ENCODE measurements at regions not wholly inside any gene's neighbourhood (a gene's known extent, or its start where the extent isn't known, plus 50 kb on each side); places are given as distances from the start of the nearest gene placed in this dataset.

DNA sequence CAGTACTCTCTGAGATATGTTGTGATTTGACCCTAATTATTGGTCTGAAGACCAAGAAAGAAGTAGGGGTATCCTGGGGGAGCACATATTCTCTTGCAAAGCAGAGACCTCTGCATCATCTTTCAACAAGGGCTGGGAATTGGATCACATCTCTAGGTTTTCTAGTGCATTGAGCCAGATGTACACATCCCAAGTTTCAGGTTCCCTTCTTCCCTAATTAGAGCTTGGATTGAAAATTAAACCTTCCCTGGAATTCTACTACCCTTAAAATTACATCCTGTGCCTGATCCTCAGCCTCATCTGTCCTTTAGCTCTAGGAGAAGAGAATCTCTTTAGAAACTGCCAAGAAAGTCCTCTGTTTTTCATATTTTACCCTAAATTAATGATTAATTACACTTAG, 839.6 kb downstream of the SLC6A15 start:
- Mint-ChIP-seq H3K27me3 (ENCODE audit: insufficient read depth) (no peaks in the 10 kb centered on the region), H3K36me3 (ENCODE audit: low read depth) (peaks cover 5% of the 10 kb centered on the region; the same call in 1 of the 2 replicates), H3K4me3 (no peak overlapping the region), H3K4me1 (ENCODE audit: low read depth) (peaks cover 55% of the 10 kb centered on the region), H3K9me3 (no peaks in the 10 kb centered on the region), H3K27ac (no peak overlapping the region)
- TF ChIP-seq, protein P1, sequence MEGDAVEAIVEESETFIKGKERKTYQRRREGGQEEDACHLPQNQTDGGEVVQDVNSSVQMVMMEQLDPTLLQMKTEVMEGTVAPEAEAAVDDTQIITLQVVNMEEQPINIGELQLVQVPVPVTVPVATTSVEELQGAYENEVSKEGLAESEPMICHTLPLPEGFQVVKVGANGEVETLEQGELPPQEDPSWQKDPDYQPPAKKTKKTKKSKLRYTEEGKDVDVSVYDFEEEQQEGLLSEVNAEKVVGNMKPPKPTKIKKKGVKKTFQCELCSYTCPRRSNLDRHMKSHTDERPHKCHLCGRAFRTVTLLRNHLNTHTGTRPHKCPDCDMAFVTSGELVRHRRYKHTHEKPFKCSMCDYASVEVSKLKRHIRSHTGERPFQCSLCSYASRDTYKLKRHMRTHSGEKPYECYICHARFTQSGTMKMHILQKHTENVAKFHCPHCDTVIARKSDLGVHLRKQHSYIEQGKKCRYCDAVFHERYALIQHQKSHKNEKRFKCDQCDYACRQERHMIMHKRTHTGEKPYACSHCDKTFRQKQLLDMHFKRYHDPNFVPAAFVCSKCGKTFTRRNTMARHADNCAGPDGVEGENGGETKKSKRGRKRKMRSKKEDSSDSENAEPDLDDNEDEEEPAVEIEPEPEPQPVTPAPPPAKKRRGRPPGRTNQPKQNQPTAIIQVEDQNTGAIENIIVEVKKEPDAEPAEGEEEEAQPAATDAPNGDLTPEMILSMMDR (IDR thresholded peaks at IDR 0.05), result no peak
- no peak for DNase-seq

DNA sequence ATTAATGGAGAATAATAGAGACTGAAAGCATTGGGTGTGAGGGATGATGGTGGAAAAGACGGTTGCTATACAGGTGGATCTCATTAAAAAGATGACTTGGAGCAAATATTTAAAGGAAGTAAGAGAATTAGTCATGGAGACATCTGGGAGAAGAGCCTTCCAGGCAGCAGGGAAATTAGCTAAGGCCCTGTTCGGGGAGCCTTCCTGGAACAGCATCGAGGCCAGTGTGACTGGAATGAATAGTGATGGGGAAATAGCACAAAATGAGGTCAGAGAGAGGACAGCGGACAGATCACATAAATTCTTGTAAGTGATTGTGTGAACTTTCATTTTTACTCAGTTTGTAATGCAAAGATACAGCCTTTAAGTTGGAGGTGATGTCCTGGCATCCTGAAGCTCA, 842.3 kb downstream of the SLC6A15 start:
- Mint-ChIP-seq H3K36me3 (ENCODE audit: low read depth) (peaks cover 5% of the 10 kb centered on the region; the same call in 1 of the 2 replicates), H3K4me3 (peak overlapping the region; percentile 31; the same call in 1 of the 2 replicates), H3K9me3 (no peaks in the 10 kb centered on the region), H3K27me3 (ENCODE audit: insufficient read depth) (no peaks in the 10 kb centered on the region), H3K4me1 (ENCODE audit: low read depth) (peaks cover 40% of the 10 kb centered on the region), H3K27ac (peak overlapping the region; percentile 64)
- DNase-seq, result peak; percentile 90
- TF ChIP-seq, protein P1 (IDR thresholded peaks at IDR 0.05), result no peak

DNA sequence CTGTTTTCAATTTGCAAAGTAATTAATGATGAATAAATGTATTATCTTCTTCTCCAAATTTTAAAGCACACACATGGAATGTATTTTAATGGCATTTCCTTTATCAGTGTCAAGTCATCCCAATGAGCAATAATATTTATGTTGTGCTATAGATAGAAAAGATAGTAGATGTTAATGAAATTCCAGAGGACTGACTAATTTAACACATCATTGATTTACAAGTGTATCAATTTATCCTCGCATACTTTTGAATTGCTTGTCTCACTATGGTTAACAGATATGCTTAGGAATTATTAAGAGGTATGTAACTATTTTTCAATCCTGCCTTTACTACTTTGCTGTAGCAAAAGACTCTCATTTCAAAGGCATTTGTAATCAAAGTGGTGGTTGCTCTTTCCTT, 842.9 kb downstream of the SLC6A15 start:
- Mint-ChIP-seq H3K27ac (peak overlapping the region; percentile 64), H3K27me3 (ENCODE audit: insufficient read depth) (no peaks in the 10 kb centered on the region), H3K36me3 (ENCODE audit: low read depth) (peaks cover 5% of the 10 kb centered on the region; the same call in 1 of the 2 replicates), H3K4me3 (peak overlapping the region; percentile 70; the same call in 1 of the 2 replicates), H3K4me1 (ENCODE audit: low read depth) (peaks cover 40% of the 10 kb centered on the region), H3K9me3 (no peaks in the 10 kb centered on the region)
- DNase-seq, result peak; percentile 26
- TF ChIP-seq, protein P1 (IDR thresholded peaks at IDR 0.05), result no peak

DNA sequence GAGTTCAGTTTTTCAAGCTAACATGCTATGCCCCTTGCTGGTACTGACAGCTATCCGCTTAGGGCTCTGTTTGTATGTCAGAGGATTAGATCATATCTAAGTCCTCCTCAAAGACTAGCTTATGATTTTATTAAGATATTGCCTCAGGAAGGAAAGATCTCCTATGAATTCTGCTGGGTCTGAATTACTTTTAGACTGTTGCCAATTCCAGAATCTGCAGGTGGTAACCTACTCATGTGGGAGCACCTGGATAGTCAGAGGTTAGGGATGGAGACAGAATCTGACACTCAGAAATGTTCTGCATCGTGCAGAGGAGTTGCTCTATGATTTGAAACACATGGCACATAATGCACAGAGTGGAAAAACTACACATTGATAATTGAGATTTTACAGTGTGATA, 843.4 kb downstream of the SLC6A15 start:
- no peak for DNase-seq
- peaks cover 5% of the 10 kb centered on the region; the same call in 1 of the 2 replicates for H3K36me3 Mint-ChIP-seq (ENCODE audit: low read depth)
- H3K27me3 Mint-ChIP-seq (ENCODE audit: insufficient read depth), result no peaks in the 10 kb centered on the region
- H3K27ac Mint-ChIP-seq, result peak overlapping the region; percentile 64
- no peaks in the 10 kb centered on the region for H3K9me3 Mint-ChIP-seq
- H3K4me3 Mint-ChIP-seq, result peak overlapping the region; percentile 70
- TF ChIP-seq, protein P1 (IDR thresholded peaks at IDR 0.05), result no peak
- H3K4me1 Mint-ChIP-seq (ENCODE audit: low read depth), result peaks cover 40% of the 10 kb centered on the region

DNA sequence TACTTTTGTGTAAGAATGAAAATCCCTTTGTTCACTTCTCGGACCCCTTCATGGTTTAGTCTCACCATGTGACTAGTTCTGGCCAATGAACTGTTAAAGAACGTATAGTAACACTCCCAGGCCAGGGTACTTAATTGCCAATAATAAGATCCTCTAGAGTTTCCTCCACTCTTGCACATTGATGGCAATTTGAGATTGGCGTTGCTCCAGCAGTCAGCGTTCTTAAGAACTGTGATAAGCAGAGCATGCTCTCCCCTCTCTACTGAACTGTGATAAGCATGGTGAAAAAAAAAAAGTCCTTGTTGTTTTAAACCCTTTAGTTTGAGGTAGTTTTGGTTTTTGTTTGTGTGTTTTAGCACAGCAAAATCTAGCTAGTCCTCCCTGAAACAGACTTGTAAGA, 854.5 kb downstream of the SLC6A15 start:
- TF ChIP-seq, protein P1 (IDR thresholded peaks at IDR 0.05), result no peak
- Mint-ChIP-seq H3K9me3 (no peaks in the 10 kb centered on the region), H3K27me3 (ENCODE audit: insufficient read depth) (0 out of 2 replicates have a peak, but pooled peaks cover 2% of the 10 kb centered on the region), H3K4me3 (no peak overlapping the region), H3K36me3 (ENCODE audit: low read depth) (no peaks in the 10 kb centered on the region), H3K4me1 (ENCODE audit: low read depth) (no peaks in the 10 kb centered on the region), H3K27ac (no peak overlapping the region)
- DNase-seq, result no peak

DNA sequence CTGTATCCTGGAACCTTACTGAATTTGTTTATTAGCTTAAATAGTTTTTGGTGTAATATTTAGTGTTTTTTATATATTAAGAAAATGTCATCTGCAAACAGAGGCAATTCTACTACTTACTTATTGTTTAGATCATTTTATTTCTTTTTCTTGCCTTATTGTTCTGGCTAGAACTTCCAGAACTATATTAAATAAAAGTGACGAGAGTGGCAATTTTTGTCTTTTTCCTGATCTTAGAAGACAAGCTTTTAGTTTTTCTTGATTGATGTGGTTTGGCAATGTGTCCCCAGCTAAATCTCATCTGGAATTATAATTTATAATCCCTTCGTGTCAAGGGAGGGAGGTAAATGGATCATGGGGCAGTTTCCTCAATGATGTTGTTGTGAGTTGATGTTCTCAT, 857.8 kb downstream of the SLC6A15 start:
- Mint-ChIP-seq H3K36me3 (ENCODE audit: low read depth) (no peaks in the 10 kb centered on the region), H3K4me1 (ENCODE audit: low read depth) (no peaks in the 10 kb centered on the region)

More for the DNA sequence above, 857.8 kb downstream of the SLC6A15 start:
- Mint-ChIP-seq H3K4me3 (no peak overlapping the region), H3K27me3 (ENCODE audit: insufficient read depth) (0 out of 2 replicates have a peak, but pooled peaks cover 2% of the 10 kb centered on the region), H3K27ac (no peak overlapping the region), H3K9me3 (no peaks in the 10 kb centered on the region)
- DNase-seq, result no peak
- TF ChIP-seq, protein P1 (IDR thresholded peaks at IDR 0.05), result no peak

Data from HFFc6 (cell line).